ENCODE measurements at regions not wholly inside any gene's neighbourhood (a gene's known extent, or its start where the extent isn't known, plus 50 kb on each side); places are given as distances from the start of the nearest gene placed in this dataset.
A peak's percentile ranks its signal among the peaks of the same experiment; 100 is the strongest.
"Not testable (repeated sequence)": the region's sequence is repeated elsewhere in the genome, so short reads cannot be mapped to it uniquely, and the experiment has no call there.

DNA sequence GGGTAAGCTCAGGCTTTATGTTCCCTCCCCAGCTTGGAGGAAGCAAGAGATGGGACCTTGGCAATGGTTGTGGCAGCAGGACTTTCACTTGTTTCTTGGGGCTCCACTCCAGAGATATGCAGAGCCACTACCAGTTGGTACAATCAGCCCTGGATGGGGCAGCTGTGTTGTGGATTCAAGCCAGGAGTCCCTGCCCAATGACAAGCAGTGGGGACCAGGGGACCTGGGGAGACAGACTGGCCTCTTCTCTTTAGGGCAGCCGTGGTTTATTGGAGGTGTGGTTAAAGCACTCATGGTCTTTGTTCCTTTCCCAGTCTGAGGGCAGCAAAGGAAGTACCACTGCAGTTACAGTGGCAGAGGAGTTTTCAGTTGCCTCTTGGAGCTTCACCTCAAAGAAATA is 856.1 kb downstream of the TTLL7 start:
- not testable (repeated sequence) for H4K12ac ChIP-seq (ENCODE audit: low read depth, low read length); H3K36me3 ChIP-seq (ENCODE audit: control insufficient read depth in 1 of 2, insufficient read depth in 2 of 2, low read length in 2 of 2); H3K27ac ChIP-seq (ENCODE audit: low read depth, low read length); H2BK120ac ChIP-seq (ENCODE audit: insufficient read depth, low read length, poor library complexity); H3K4me1 ChIP-seq (ENCODE audit: control insufficient read depth in 1 of 2, insufficient read depth in 2 of 2, low read length in 2 of 2); H2BK12ac ChIP-seq (ENCODE audit: low read length); H3K23ac ChIP-seq (ENCODE audit: low read length); H4K91ac ChIP-seq (ENCODE audit: low read depth, low read length); H2AK5ac ChIP-seq (ENCODE audit: low read length); H3K27me3 ChIP-seq (ENCODE audit: insufficient read depth, low read length); H3K79me2 ChIP-seq (ENCODE audit: control insufficient read depth, insufficient read depth, low read length, poor library complexity); H3K4me3 ChIP-seq (ENCODE audit: low read depth, low read length); H3K4me2 ChIP-seq (ENCODE audit: low read length); H3K79me1 ChIP-seq (ENCODE audit: low read length); H4K8ac ChIP-seq (ENCODE audit: low read depth, low read length); H2AFZ ChIP-seq (ENCODE audit: insufficient read depth, low read length, poor library complexity); DNase-seq; H3K4ac ChIP-seq (ENCODE audit: low read depth, low read length); H2BK5ac ChIP-seq (ENCODE audit: low read depth, low read length, poor library complexity); H3K9ac ChIP-seq (ENCODE audit: low read length); H3K18ac ChIP-seq (ENCODE audit: low read length); H3K14ac ChIP-seq (ENCODE audit: low read length); H3K9me3 ChIP-seq (ENCODE audit: insufficient read depth, low read depth, low read length)
- no CpG with 5 or more reads among the region's 1 CpG for WGBS (ENCODE audit: extremely low coverage, insufficient coverage, insufficient read length)

DNA sequence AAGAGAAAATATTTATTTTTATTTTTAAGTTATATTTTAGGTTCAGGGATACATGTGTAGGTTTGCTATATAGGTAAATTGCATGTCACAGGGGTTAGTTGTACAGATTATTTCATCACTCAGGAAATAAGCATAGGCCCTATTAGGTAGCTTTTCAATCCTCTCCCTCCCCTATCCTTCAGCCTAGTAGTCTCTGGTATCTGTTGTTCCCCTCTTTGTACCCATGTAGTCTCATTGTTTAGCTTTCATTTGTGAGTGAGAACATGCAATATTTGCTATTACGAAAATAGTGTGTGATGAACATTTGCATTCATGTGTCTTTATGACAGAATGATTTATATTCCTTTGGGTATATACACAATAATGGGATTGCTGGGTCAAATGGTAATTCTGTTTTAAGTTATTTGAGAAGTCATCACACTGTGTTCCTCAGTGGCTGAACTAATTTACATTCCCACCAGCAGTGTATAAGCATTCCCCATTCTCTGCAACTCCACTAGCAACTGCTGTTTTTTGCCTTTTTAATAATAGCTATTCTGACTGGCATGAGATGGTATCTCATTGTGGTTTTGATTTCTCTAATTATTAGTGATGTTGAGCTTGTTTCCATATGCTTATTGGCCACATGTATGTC is 863.3 kb downstream of the TTLL7 start:
- H2BK120ac ChIP-seq (ENCODE audit: insufficient read depth, low read length, poor library complexity); H3K79me1 ChIP-seq (ENCODE audit: low read length); H3K9ac ChIP-seq (ENCODE audit: low read length): not testable (repeated sequence)

DNA sequence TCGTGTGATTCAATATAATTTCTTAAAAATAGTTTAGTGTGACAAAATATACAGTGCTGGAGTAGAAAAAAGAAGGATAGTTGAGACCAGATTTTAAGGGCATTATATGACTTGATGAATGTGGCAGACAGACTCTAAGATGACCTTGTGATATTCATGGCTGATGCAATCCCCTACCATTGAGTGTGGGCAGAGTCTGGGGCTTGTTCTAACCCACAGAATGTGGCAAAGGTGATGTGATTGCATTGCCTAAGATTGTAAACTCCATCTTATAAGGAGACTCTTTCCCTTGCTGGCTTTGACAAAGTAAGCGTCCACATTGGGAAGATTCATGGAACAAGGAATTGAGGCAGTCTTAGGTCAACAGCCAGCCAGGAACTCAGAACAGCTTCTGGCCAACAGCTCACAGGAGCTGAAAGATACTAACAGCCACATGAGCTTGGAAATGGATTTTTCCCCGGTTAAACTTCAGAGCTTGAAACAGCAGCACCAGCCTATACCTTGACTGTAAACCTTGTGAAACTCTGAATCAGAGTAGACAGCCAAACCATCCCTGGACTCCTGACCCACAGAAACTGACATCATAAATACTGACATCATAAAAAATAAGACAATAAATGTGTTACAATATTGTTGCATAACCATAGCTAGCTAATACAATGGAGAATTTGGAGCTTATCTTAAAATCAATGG is 864.5 kb downstream of the TTLL7 start:
- not testable (repeated sequence) for H4K8ac ChIP-seq (ENCODE audit: low read depth, low read length); H3K36me3 ChIP-seq (ENCODE audit: control insufficient read depth in 1 of 2, insufficient read depth in 2 of 2, low read length in 2 of 2); H2BK12ac ChIP-seq (ENCODE audit: low read length); H2AK5ac ChIP-seq (ENCODE audit: low read length); H2BK5ac ChIP-seq (ENCODE audit: low read depth, low read length, poor library complexity); H3K4me3 ChIP-seq (ENCODE audit: low read depth, low read length); H3K4ac ChIP-seq (ENCODE audit: low read depth, low read length); H3K79me2 ChIP-seq (ENCODE audit: control insufficient read depth, insufficient read depth, low read length, poor library complexity); H3K23ac ChIP-seq (ENCODE audit: low read length); H3K27me3 ChIP-seq (ENCODE audit: insufficient read depth, low read length); H3K4me2 ChIP-seq (ENCODE audit: low read length); H3K14ac ChIP-seq (ENCODE audit: low read length); H4K91ac ChIP-seq (ENCODE audit: low read depth, low read length); H3K27ac ChIP-seq (ENCODE audit: low read depth, low read length); H3K4me1 ChIP-seq (ENCODE audit: control insufficient read depth in 1 of 2, insufficient read depth in 2 of 2, low read length in 2 of 2); H2BK120ac ChIP-seq (ENCODE audit: insufficient read depth, low read length, poor library complexity); H3K9me3 ChIP-seq (ENCODE audit: insufficient read depth, low read depth, low read length); H3K9ac ChIP-seq (ENCODE audit: low read length); H2AFZ ChIP-seq (ENCODE audit: insufficient read depth, low read length, poor library complexity); H3K79me1 ChIP-seq (ENCODE audit: low read length); H3K18ac ChIP-seq (ENCODE audit: low read length); H4K12ac ChIP-seq (ENCODE audit: low read depth, low read length)
- peak in 1 of 2 donors; percentile 8 for DNase-seq
- no CpG with 5 or more reads among the region's 3 CpGs for WGBS (ENCODE audit: extremely low coverage, insufficient coverage, insufficient read length)

More for the DNA sequence above, 863.3 kb downstream of the TTLL7 start:
- H3K18ac ChIP-seq (ENCODE audit: low read length); H3K4me1 ChIP-seq (ENCODE audit: control insufficient read depth in 1 of 2, insufficient read depth in 2 of 2, low read length in 2 of 2); H2AK5ac ChIP-seq (ENCODE audit: low read length); H2AFZ ChIP-seq (ENCODE audit: insufficient read depth, low read length, poor library complexity); H3K4ac ChIP-seq (ENCODE audit: low read depth, low read length); H2BK12ac ChIP-seq (ENCODE audit: low read length); H2BK5ac ChIP-seq (ENCODE audit: low read depth, low read length, poor library complexity); H4K8ac ChIP-seq (ENCODE audit: low read depth, low read length); H3K4me2 ChIP-seq (ENCODE audit: low read length); H3K79me2 ChIP-seq (ENCODE audit: control insufficient read depth, insufficient read depth, low read length, poor library complexity); H3K9me3 ChIP-seq (ENCODE audit: insufficient read depth, low read depth, low read length); H3K27ac ChIP-seq (ENCODE audit: low read depth, low read length); H3K4me3 ChIP-seq (ENCODE audit: low read depth, low read length); H3K14ac ChIP-seq (ENCODE audit: low read length); H4K12ac ChIP-seq (ENCODE audit: low read depth, low read length); H3K27me3 ChIP-seq (ENCODE audit: insufficient read depth, low read length); DNase-seq; H4K91ac ChIP-seq (ENCODE audit: low read depth, low read length); H3K36me3 ChIP-seq (ENCODE audit: control insufficient read depth in 1 of 2, insufficient read depth in 2 of 2, low read length in 2 of 2); H3K23ac ChIP-seq (ENCODE audit: low read length): not testable (repeated sequence)
- WGBS (ENCODE audit: extremely low coverage, insufficient coverage, insufficient read length) = no CpG with 5 or more reads among the region's 1 CpG

DNA sequence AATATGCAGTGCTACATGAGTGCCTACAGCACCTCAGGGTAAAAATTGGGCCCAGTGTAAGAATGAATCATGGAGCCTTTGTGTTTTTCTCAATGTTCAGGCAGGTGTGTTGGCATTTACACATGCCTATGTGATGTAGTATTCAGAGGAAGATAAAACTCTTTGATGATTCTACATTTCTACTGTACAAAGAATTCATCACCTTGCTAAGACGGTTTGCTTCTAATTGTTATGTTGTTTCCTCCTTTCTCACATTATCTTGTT is 867.3 kb downstream of the TTLL7 start:
- H2AK5ac ChIP-seq (ENCODE audit: low read length) = no peak overlapping the region
- H3K9ac ChIP-seq (ENCODE audit: low read length) = no peak overlapping the region
- H3K14ac ChIP-seq (ENCODE audit: low read length) = no peak overlapping the region
- H3K36me3 ChIP-seq (ENCODE audit: control insufficient read depth in 1 of 2, insufficient read depth in 2 of 2, low read length in 2 of 2) = no peaks in the 10 kb centered on the region
- H4K91ac ChIP-seq (ENCODE audit: low read depth, low read length) = no peak overlapping the region
- H3K27me3 ChIP-seq (ENCODE audit: insufficient read depth, low read length) = no peaks in the 10 kb centered on the region
- no peak overlapping the region for H3K4me2 ChIP-seq (ENCODE audit: low read length)
- peak; percentile 9 to 56 for DNase-seq
- H2BK12ac ChIP-seq (ENCODE audit: low read length) = no peak overlapping the region
- H4K8ac ChIP-seq (ENCODE audit: low read depth, low read length) = no peak overlapping the region
- no CpG with 5 or more reads among the region's 1 CpG for WGBS (ENCODE audit: extremely low coverage, insufficient coverage, insufficient read length)
- H3K4me1 ChIP-seq (ENCODE audit: control insufficient read depth in 1 of 2, insufficient read depth in 2 of 2, low read length in 2 of 2) = no peaks in the 10 kb centered on the region
- H4K12ac ChIP-seq (ENCODE audit: low read depth, low read length) = no peak overlapping the region
- H3K79me1 ChIP-seq (ENCODE audit: low read length) = no peaks in the 10 kb centered on the region
- H3K4ac ChIP-seq (ENCODE audit: low read depth, low read length) = no peak overlapping the region
- H2BK120ac ChIP-seq (ENCODE audit: insufficient read depth, low read length, poor library complexity) = no peak overlapping the region
- H3K23ac ChIP-seq (ENCODE audit: low read length) = no peak overlapping the region
- no peak overlapping the region for H3K18ac ChIP-seq (ENCODE audit: low read length)
- no peak overlapping the region for H3K4me3 ChIP-seq (ENCODE audit: low read depth, low read length)
- H3K27ac ChIP-seq (ENCODE audit: low read depth, low read length) = no peak overlapping the region
- H3K9me3 ChIP-seq (ENCODE audit: insufficient read depth, low read depth, low read length) = no peaks in the 10 kb centered on the region
- H3K79me2 ChIP-seq (ENCODE audit: control insufficient read depth, insufficient read depth, low read length, poor library complexity) = no peaks in the 10 kb centered on the region
- no peak overlapping the region for H2AFZ ChIP-seq (ENCODE audit: insufficient read depth, low read length, poor library complexity)
- no peak overlapping the region for H2BK5ac ChIP-seq (ENCODE audit: low read depth, low read length, poor library complexity)
